Activated T-cell treated with anti-CD3 and anti-CD28 coated beads, Interleukin-2, amount 50 U/mL, for 1 hour (primary cell): ENCODE measurements at regions not wholly inside any gene's neighbourhood (a gene's known extent, or its start where the extent isn't known, plus 50 kb on each side); places are given as distances from the start of the nearest gene placed in this dataset.

Source experiments
- DNase-seq: peaks from one replicate; pipeline ENCODE4 v3.0.0-alpha.2; 2020

DNA sequence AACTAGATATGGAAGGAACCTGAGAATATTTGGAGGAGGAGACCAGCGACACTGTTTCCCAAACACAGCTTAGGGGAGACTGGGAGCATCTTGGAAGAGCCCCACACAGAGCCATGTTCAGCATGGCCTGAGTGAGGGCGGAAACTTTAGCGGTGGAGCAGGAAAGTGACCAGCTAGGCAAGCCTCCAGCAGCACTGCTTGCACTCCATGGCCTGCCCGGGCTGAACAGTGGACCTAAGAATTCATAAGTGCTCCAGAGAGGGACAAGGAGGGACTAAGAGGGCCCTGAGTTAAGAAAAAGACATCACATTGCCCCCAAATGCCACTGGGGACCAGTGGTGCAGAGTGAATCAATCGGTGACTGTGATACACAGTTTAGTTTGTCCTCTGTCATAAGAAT is 566.4 kb downstream of the TNS1 start:
- DNase-seq = no peak

GRCh38 chr2:217434180-217434975 is 568.4 kb downstream of the TNS1 start:
- no peak for DNase-seq

- no peak for DNase-seq
Observed at GRCh38 chr2:217433522-217433921, 569.3 kb downstream of the TNS1 start.

GRCh38 chr2:217431577-217432269 is 571.1 kb downstream of the TNS1 start:
- no peak for DNase-seq

- DNase-seq = no peak
Observed at GRCh38 chr2:217430916-217431576, 571.2 kb upstream of the TNP1 start.

GRCh38 chr2:217429981-217430500 is 570.2 kb upstream of the TNP1 start:
- DNase-seq = no peak

- DNase-seq = no peak
Observed at GRCh38 chr2:217421834-217422233, 562.0 kb upstream of the TNP1 start.

- no peak for DNase-seq
Observed at GRCh38 chr2:217420854-217421253, 561.0 kb upstream of the TNP1 start.

GRCh38 chr2:217419055-217419671 is 559.3 kb upstream of the TNP1 start:
- no peak for DNase-seq

GRCh38 chr2:217418544-217418943 is 558.7 kb upstream of the TNP1 start:
- no peak for DNase-seq

GRCh38 chr2:217418090-217418489 is 558.2 kb upstream of the TNP1 start:
- no peak for DNase-seq

DNA sequence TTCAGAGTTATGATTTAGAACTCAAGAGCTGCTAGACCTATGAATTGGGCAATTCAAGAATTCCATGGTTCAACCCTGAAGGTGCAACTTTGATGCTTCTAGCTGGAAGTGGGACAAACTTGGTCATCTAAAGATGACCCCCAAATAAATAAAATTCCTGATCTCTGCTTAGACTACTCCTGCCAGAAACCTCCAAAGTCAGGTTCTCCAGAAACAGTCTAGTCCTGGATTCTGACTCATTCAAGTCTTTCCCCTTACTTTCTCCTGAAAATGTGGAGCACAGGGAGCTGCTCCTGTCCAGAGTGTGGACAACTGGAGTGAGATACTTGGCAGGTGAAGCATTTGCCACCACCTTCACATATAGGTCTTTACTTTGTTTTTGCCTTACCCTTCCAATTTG is 557.7 kb upstream of the TNP1 start:
- no peak for DNase-seq

- no peak for DNase-seq
Observed at GRCh38 chr2:217415316-217415715, 555.5 kb upstream of the TNP1 start.

DNA sequence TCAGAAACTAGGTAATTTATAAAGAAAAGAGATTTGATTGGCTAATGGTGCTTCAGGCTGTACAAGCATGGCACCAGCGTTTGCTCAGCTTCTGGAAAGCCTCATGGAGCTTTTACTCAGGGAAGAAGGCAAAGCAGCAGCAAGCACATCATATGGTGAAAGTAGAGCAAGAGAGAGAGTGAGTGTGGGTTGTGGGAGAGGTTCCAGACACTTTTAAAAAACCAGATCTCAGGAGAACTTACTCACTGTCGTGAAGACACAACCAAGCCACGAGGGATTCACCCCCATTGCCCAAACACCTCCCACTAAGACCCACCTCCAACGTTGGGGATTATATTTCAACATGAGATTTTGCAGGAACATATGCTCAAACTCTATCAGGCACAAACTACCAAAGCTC is 554.6 kb upstream of the TNP1 start:
- DNase-seq = no peak

GRCh38 chr2:217413193-217413592 is 553.3 kb upstream of the TNP1 start:
- no peak for DNase-seq

- no peak for DNase-seq
Observed at GRCh38 chr2:217412721-217413120, 552.9 kb upstream of the TNP1 start.

GRCh38 chr2:217412277-217412676 is 552.4 kb upstream of the TNP1 start:
- no peak for DNase-seq

GRCh38 chr2:217410681-217410960 is 550.8 kb upstream of the TNP1 start:
- DNase-seq = no peak

DNA sequence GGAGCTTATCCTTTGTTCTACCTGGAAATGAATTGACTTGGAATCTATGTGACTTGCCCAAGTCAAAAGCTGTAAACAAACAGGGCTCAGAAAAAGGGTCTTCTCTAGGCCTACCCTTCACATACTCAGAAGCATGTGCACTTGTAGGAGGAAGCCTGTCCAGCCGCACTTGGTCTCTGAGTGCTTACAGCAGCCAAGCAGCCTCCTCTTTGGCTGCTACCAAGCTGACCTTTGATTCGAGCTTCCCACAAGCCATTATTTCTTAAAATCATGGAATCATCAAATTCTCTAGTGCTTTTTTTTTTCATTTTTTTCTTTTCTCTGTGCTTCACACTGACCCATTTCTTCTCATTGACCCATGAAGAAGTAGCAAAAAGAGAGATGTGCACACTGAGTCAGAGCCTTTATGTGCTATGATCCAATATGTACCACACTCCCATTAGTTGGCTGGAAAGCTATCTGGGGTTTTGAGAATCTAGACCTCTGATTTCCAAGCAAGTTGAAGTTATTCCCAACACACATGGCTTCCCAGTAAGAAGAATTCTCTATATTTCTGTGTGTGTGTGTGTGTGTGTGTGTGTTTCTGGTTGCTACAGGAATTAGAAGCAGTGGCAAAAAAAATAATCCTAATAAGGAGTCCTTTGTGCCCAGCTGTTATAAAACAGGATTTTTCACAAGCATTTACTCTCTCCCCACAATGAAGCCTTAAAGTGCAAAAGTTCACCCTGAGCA is 550.3 kb upstream of the TNP1 start:
- DNase-seq = no peak

DNA sequence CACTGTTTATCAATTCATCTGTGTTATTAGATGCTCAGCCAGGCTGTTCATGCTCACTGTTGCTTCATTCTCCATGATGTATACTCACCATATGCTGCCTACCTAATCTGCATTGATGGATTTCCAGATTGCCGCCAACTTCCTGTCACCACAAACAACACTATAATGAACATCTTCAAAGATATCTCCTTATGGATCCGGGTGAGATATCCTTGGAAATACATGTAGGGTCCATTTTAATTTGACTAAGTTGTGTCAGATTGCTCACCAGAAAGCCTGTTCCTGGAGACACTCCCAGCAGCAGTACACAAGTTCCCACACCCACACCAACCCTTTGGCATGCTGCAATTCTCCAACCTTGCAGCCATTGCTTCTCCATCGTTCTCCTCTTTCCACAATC is 547.5 kb upstream of the TNP1 start:
- no peak for DNase-seq

- no peak for DNase-seq
Observed at GRCh38 chr2:217404236-217404760, 544.4 kb upstream of the TNP1 start.

DNA sequence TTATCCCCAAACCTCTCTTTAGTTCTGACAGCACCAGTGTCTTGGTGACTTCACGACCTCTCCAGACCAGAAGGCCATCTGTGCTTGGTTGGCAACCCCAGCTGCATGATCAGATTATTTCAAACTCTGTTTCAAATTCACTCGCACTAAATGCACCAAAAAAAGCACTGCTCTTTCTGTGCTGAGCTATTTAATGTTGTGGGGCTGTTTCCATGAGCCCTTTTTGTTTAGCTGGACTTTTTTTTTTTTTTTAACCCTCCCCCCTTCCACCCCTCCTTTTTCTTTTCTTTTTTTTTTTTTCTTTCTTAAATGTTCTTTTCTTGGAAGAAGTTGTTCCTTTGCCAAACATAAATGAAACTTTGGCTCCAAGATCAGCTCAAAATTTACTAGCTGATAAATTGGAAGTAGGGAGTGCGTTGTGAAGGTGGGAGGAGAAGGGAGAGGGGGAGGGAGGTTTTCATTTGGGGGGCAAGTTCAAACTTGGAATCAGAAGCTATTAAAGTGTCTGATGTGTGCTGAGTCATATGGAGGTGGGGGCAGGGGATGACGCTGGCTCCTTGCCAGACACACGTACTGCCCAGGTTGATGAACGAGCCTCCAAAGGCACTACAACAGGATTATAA is 543.0 kb upstream of the TNP1 start:
- DNase-seq = no peak
